HepG2 (cell line): ENCODE measurements at regions not wholly inside any gene's neighbourhood (a gene's known extent, or its start where the extent isn't known, plus 50 kb on each side); places are given as distances from the start of the nearest gene placed in this dataset.

Experiments used
- CEBPB ChIP-seq: IDR thresholded peaks from 2 replicates; pipeline ENCODE4 v1.6.1; 2011; ENCODE audit warnings: low read depth, low read length, improper control_type of control experiment, borderline replicate concordance
- CREM ChIP-seq, 2 experiments: sonication (generic) in 1 of 2; formaldehyde crosslinking in 1 of 2; IDR thresholded peaks; 2 replicates each; pipeline versions ENCODE4 v1.4.0 to v1.6.1; 2016 to 2020; ENCODE audit warnings: antibody characterized with exemption in 1 of 2, mild to moderate bottlenecking in 1 of 2, missing genetic modification reagents in 1 of 2
- FOSL2 ChIP-seq: sonication (generic); formaldehyde crosslinking; IDR thresholded peaks from 2 replicates; pipeline ENCODE4 v1.4.0; 2020; ENCODE audit warnings: missing genetic modification reagents
- MBNL3 ChIP-seq: fragments of 250-450 bp; sonication (Bioruptor Pico); conservative IDR thresholded peaks from 2 replicates; pipeline ENCODE4 v1.8.0; 2022; ENCODE audit warnings: mild to moderate bottlenecking, inconsistent platforms
- MYNN ChIP-seq: sonication (generic); formaldehyde crosslinking; IDR thresholded peaks from 2 replicates; pipeline ENCODE4 v1.4.0; 2020; ENCODE audit warnings: mild to moderate bottlenecking, low read depth, missing genetic modification reagents
- POLR2A ChIP-seq, 2 experiments: IDR thresholded peaks; 2 replicates each; pipeline ENCODE4 v1.6.1; 2011; ENCODE audit warnings: low read depth in 2 of 2, low read length in 2 of 2, mild to moderate bottlenecking in 1 of 2, moderate library complexity in 1 of 2; ENCODE audit not compliant: insufficient read depth in 1 of 2
- ZNF253 ChIP-seq: sonication (generic); formaldehyde crosslinking; IDR thresholded peaks from 2 replicates; pipeline ENCODE4 v1.8.0; 2022; ENCODE audit warnings: mild to moderate bottlenecking, missing genetic modification reagents, borderline replicate concordance
- ZNF430 ChIP-seq: sonication (generic); formaldehyde crosslinking; IDR thresholded peaks from 2 replicates; pipeline ENCODE4 v1.9.0; 2021; ENCODE audit warnings: mild to moderate bottlenecking, missing genetic modification reagents
- TF ChIP-seq, protein P1 (sequence below): sonication (generic); formaldehyde crosslinking; IDR thresholded peaks from 2 replicates; pipeline ENCODE4 v1.5.0; 2020; ENCODE audit warnings: mild to moderate bottlenecking, missing genetic modification reagents, moderate library complexity
- TF ChIP-seq, protein P2 (sequence below): IDR thresholded peaks from 2 replicates; pipeline ENCODE4 v1.6.1; 2018; ENCODE audit warnings: missing genetic modification reagents, mild to moderate bottlenecking, missing compliant biosample characterization
- TF ChIP-seq, protein P3 (sequence below), 2 experiments: fragments of 450-650 bp in 1 of 2; sonication (generic) in 1 of 2; formaldehyde crosslinking in 1 of 2; IDR thresholded peaks; 2 replicates each; pipeline versions ENCODE4 v1.6.1 to v1.8.0; 2016 to 2022; ENCODE audit warnings: antibody characterized with exemption in 1 of 2, mild to moderate bottlenecking in 1 of 2, missing genetic modification reagents in 1 of 2
- TF ChIP-seq, protein P4 (sequence below): sonication (generic); formaldehyde crosslinking; IDR thresholded peaks from 2 replicates; pipeline ENCODE4 v1.5.0; 2020; ENCODE audit warnings: mild to moderate bottlenecking, low read depth, missing genetic modification reagents, borderline replicate concordance
- TF ChIP-seq, protein P5 (sequence below): sonication (generic); formaldehyde crosslinking; IDR thresholded peaks from 2 replicates; pipeline ENCODE4 v1.4.0; 2020; ENCODE audit warnings: missing genetic modification reagents
- TF ChIP-seq, protein P6 (sequence below): sonication (generic); formaldehyde crosslinking; IDR thresholded peaks from 2 replicates; pipeline ENCODE4 v1.4.0; 2020; ENCODE audit warnings: missing genetic modification reagents

DNA sequence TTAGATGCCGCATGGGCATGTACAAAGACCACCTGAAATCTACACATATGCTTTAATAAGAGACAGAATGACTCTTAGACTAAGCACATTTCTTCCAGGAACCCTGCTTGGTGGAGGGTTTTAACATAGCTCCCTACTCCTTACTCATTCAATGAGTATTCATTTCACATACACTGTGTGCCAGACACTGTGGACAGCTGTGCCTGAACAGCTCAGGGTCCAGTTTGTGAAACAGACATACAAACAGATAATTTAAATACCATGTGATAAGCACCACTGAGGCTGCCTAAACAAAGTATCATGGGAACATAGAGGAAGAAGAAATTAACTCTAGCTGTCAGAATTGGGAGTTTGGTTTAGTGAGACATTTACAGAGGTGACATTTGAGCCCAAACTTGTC lies 65.2 kb upstream of the ITPRID1 start:
- TF ChIP-seq, protein P1, sequence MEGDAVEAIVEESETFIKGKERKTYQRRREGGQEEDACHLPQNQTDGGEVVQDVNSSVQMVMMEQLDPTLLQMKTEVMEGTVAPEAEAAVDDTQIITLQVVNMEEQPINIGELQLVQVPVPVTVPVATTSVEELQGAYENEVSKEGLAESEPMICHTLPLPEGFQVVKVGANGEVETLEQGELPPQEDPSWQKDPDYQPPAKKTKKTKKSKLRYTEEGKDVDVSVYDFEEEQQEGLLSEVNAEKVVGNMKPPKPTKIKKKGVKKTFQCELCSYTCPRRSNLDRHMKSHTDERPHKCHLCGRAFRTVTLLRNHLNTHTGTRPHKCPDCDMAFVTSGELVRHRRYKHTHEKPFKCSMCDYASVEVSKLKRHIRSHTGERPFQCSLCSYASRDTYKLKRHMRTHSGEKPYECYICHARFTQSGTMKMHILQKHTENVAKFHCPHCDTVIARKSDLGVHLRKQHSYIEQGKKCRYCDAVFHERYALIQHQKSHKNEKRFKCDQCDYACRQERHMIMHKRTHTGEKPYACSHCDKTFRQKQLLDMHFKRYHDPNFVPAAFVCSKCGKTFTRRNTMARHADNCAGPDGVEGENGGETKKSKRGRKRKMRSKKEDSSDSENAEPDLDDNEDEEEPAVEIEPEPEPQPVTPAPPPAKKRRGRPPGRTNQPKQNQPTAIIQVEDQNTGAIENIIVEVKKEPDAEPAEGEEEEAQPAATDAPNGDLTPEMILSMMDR (CRISPR knock-in tag), result no peak
- TF ChIP-seq CREM (IDR thresholded peaks at IDR 0.05) (no peak), CREM (CRISPR knock-in tag; IDR thresholded peaks at IDR 0.05) (no peak), POLR2A (IDR thresholded peaks at IDR 0.05; ENCODE audit: insufficient read depth in 1 of 2, low read depth in 2 of 2, low read length in 2 of 2) (no peak), FOSL2 (CRISPR knock-in tag) (no peak), MBNL3 (CRISPR knock-in tag) (no peak), MYNN (no peak), ZNF430 (no peak), CEBPB (no peak), ZNF253 (CRISPR knock-in tag) (no peak)
- TF ChIP-seq, protein P2, sequence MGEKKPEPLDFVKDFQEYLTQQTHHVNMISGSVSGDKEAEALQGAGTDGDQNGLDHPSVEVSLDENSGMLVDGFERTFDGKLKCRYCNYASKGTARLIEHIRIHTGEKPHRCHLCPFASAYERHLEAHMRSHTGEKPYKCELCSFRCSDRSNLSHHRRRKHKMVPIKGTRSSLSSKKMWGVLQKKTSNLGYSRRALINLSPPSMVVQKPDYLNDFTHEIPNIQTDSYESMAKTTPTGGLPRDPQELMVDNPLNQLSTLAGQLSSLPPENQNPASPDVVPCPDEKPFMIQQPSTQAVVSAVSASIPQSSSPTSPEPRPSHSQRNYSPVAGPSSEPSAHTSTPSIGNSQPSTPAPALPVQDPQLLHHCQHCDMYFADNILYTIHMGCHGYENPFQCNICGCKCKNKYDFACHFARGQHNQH, result no peak
- TF ChIP-seq, protein P3, sequence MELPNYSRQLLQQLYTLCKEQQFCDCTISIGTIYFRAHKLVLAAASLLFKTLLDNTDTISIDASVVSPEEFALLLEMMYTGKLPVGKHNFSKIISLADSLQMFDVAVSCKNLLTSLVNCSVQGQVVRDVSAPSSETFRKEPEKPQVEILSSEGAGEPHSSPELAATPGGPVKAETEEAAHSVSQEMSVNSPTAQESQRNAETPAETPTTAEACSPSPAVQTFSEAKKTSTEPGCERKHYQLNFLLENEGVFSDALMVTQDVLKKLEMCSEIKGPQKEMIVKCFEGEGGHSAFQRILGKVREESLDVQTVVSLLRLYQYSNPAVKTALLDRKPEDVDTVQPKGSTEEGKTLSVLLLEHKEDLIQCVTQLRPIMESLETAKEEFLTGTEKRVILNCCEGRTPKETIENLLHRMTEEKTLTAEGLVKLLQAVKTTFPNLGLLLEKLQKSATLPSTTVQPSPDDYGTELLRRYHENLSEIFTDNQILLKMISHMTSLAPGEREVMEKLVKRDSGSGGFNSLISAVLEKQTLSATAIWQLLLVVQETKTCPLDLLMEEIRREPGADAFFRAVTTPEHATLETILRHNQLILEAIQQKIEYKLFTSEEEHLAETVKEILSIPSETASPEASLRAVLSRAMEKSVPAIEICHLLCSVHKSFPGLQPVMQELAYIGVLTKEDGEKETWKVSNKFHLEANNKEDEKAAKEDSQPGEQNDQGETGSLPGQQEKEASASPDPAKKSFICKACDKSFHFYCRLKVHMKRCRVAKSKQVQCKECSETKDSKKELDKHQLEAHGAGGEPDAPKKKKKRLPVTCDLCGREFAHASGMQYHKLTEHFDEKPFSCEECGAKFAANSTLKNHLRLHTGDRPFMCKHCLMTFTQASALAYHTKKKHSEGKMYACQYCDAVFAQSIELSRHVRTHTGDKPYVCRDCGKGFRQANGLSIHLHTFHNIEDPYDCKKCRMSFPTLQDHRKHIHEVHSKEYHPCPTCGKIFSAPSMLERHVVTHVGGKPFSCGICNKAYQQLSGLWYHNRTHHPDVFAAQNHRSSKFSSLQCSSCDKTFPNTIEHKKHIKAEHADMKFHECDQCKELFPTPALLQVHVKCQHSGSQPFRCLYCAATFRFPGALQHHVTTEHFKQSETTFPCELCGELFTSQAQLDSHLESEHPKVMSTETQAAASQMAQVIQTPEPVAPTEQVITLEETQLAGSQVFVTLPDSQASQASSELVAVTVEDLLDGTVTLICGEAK (IDR thresholded peaks at IDR 0.05), result no peak
- TF ChIP-seq, protein P3 (CRISPR knock-in tag; IDR thresholded peaks at IDR 0.05), result no peak
- TF ChIP-seq, protein P4, sequence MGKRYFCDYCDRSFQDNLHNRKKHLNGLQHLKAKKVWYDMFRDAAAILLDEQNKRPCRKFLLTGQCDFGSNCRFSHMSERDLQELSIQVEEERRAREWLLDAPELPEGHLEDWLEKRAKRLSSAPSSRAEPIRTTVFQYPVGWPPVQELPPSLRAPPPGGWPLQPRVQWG (CRISPR knock-in tag), result no peak
- TF ChIP-seq, protein P5, sequence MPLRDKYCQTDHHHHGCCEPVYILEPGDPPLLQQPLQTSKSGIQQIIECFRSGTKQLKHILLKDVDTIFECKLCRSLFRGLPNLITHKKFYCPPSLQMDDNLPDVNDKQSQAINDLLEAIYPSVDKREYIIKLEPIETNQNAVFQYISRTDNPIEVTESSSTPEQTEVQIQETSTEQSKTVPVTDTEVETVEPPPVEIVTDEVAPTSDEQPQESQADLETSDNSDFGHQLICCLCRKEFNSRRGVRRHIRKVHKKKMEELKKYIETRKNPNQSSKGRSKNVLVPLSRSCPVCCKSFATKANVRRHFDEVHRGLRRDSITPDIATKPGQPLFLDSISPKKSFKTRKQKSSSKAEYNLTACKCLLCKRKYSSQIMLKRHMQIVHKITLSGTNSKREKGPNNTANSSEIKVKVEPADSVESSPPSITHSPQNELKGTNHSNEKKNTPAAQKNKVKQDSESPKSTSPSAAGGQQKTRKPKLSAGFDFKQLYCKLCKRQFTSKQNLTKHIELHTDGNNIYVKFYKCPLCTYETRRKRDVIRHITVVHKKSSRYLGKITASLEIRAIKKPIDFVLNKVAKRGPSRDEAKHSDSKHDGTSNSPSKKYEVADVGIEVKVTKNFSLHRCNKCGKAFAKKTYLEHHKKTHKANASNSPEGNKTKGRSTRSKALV, result no peak
- TF ChIP-seq, protein P6, sequence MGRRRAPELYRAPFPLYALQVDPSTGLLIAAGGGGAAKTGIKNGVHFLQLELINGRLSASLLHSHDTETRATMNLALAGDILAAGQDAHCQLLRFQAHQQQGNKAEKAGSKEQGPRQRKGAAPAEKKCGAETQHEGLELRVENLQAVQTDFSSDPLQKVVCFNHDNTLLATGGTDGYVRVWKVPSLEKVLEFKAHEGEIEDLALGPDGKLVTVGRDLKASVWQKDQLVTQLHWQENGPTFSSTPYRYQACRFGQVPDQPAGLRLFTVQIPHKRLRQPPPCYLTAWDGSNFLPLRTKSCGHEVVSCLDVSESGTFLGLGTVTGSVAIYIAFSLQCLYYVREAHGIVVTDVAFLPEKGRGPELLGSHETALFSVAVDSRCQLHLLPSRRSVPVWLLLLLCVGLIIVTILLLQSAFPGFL (CRISPR knock-in tag), result no peak
